ENCODE measurements at regions not wholly inside any gene's neighbourhood (a gene's known extent, or its start where the extent isn't known, plus 50 kb on each side); places are given as distances from the start of the nearest gene placed in this dataset.

DNA sequence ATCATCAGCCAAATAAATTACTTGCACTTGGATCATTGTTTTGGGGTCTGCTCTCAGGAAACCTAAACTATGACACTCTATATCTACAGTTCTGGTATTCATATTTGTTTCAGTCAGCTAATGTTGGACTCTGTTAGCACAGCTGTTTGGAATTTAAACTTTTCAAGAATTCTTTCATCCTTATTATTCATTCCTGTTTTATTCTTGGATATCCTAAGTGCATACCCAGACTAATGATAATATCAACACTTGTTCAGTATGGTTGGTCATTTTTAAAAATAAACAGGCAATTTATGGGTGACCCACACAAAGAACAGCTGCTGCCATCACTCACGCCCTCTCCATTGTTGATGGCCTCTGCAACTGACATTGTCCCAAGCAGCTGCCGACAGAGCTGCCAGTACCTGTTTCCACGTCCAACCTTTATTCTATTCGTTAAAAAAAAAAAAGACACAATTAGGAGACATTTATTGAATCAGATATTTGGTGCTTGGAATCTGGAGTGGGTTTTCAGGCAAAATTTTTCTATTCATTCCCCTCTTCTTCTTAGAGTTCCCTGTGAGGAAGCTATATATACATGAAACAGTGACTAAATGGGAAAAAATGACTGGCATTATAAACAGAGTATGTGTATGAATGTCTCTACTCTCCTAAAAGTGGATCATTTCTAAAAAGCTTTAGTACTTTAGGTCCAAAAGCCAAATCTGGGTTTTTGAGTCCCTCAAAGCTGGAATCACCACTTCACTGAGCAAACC, 252.1 kb upstream of the NAV3 start:
- Histone ChIP-seq H4K20me1 (ENCODE audit: control insufficient read depth, insufficient read depth, insufficient read length) (no peaks in the 10 kb centered on the region), H3K4me2 (ENCODE audit: insufficient read depth, insufficient read length, low read length) (no peak overlapping the region), H3K27ac (ENCODE audit: insufficient read length, low read depth, low read length) (no peak overlapping the region), H3K9me3 (ENCODE audit: control insufficient read depth, low read depth, low read length) (no peaks in the 10 kb centered on the region), H2BK120ac (ENCODE audit: low read depth, low read length, poor library complexity, severe bottlenecking) (no peak overlapping the region), H4K8ac (replicated peaks; ENCODE audit: insufficient read length, low read depth, low read length) (no peak overlapping the region), H3K79me1 (ENCODE audit: insufficient read depth, low read depth, low read length, poor library complexity, severe bottlenecking) (no peaks in the 10 kb centered on the region), H3K56ac (ENCODE audit: insufficient read length, low read depth, low read length) (no peak overlapping the region), H3K23ac (ENCODE audit: insufficient read length, low read depth, low read length) (no peak overlapping the region), H3T11ph (ENCODE audit: low read length) (no peak overlapping the region), H3K79me2 (ENCODE audit: insufficient read depth, low read length) (no peaks in the 10 kb centered on the region), H3K14ac (ENCODE audit: insufficient read depth, low read length) (no peak overlapping the region), H2BK15ac (ENCODE audit: low read depth, low read length) (no peak overlapping the region), H3K9ac (ENCODE audit: extremely low read depth, insufficient read length, low read length) (no peak overlapping the region), H3K4ac (ENCODE audit: low read depth, low read length) (no peak overlapping the region), H2BK12ac (ENCODE audit: insufficient read length, low read depth, low read length) (no peak overlapping the region), H4K91ac (ENCODE audit: insufficient read length, low read depth, low read length) (no peak overlapping the region), H4K5ac (ENCODE audit: insufficient read length, low read depth, low read length) (no peak overlapping the region), H2AFZ (ENCODE audit: low read length) (no peak overlapping the region), H3K23me2 (ENCODE audit: insufficient read length, low read depth, low read length, poor library complexity, severe bottlenecking) (no peaks in the 10 kb centered on the region), H2AK5ac (ENCODE audit: insufficient read length, low read length) (no peak overlapping the region), H3K18ac (ENCODE audit: insufficient read length, low read depth, low read length) (no peak overlapping the region), H2BK20ac (ENCODE audit: low read depth, low read length, poor library complexity, severe bottlenecking) (no peak overlapping the region), H3K4me1 (ENCODE audit: insufficient read depth, low read length) (no peaks in the 10 kb centered on the region), H3K27me3 (ENCODE audit: insufficient read depth, low read length) (no peaks in the 10 kb centered on the region), H2BK5ac (ENCODE audit: insufficient read length, low read length) (no peak overlapping the region)
- Mint-ChIP-seq H3K4me1 (no peaks in the 10 kb centered on the region), H3K36me3 (ENCODE audit: insufficient read depth in 1 of 3, low read depth in 3 of 3) (no peaks in the 10 kb centered on the region), H3K27ac (peak overlapping the region in 1 of 3 experiments; percentile 42; a peak in 1 of 7 replicates), H3K27me3 (ENCODE audit: low read depth) (no peaks in the 10 kb centered on the region), H3K4me3 (no peak overlapping the region), H3K9me3 (no peaks in the 10 kb centered on the region)
- no peak for TF ChIP-seq CTCF (conservative IDR thresholded peaks at IDR 0.05)
- no CpG with 5 or more reads among the region's 4 CpGs for WGBS (ENCODE audit: extremely low coverage, insufficient read length, low lambda C conversion rate)
- DNase-seq, result no peak
